ENCODE measurements at regions not wholly inside any gene's neighbourhood (a gene's known extent, or its start where the extent isn't known, plus 50 kb on each side); places are given as distances from the start of the nearest gene placed in this dataset.

- WGBS (ENCODE audit: low lambda C conversion rate) = 2% methylated on average over 3 of the region's 3 CpGs
- Histone ChIP-seq H3K4me1 (ENCODE audit: insufficient read depth, low read length) (no peaks in the 10 kb centered on the region), H4K20me1 (ENCODE audit: insufficient read depth, low read length) (no peaks in the 10 kb centered on the region), H3K36me3 (replicated peaks in 1 of 2; ENCODE audit: control insufficient read depth in 1 of 2, insufficient read depth in 2 of 2, low read length in 2 of 2) (no peaks in the 10 kb centered on the region), H3K9ac (ENCODE audit: insufficient read depth, low read depth, low read length) (no peak overlapping the region), H3K27ac (ENCODE audit: extremely low read length, insufficient read depth, low read length) (no peak overlapping the region), H3K9me3 (ENCODE audit: low read length) (peaks cover 6% of the 10 kb centered on the region), H3K27me3 (ENCODE audit: control insufficient read depth in 1 of 2, insufficient read depth in 2 of 2, low read length in 2 of 2) (no peaks in the 10 kb centered on the region), H3K4me3 (replicated peaks in 1 of 3; ENCODE audit: insufficient read depth in 1 of 3, low read depth in 2 of 3, low read length in 3 of 3) (no peak overlapping the region), H2AFZ (ENCODE audit: low read length) (no peak overlapping the region), H3K79me2 (ENCODE audit: insufficient read depth, low read length) (no peaks in the 10 kb centered on the region), H3K4me2 (ENCODE audit: low read depth, low read length) (no peak overlapping the region)
- in situ Hi-C loops (cut with HindIII; ENCODE audit: extremely low pct_ligation_motif_present, low pct_unique_long_range_greater_than_20kb) = no loop called here
- CTCF ChIA-PET (ENCODE audit: low intra/inter-chr PET ratio, low total read pairs) = interaction anchor here (0.6 kb wide), 1 partner anchor 1323 kb away, joined by 3 read pairs; no protein-coding TSS in a partner anchor
- FAIRE-seq (no peak), DNase-seq (ENCODE audit: low spot score) (no peak), ATAC-seq (no peak)
- no TSS peak for BruUV-seq (replicated peaks)
- intact Hi-C loops (cut with micrococcal nuclease; ENCODE audit: unreplicated experiment) = no loop called here
- TF ChIP-seq ZNF713 (CRISPR knock-in tag; IDR thresholded peaks at IDR 0.05) = no peak
- TF ChIP-seq ZNF343 (CRISPR knock-in tag; IDR thresholded peaks at IDR 0.05) = no peak
- no peak for TF ChIP-seq SRSF1 (optimal IDR thresholded peaks at IDR 0.05; ENCODE audit: low read depth, low read length)
- TF ChIP-seq ZNF3 (CRISPR knock-in tag; IDR thresholded peaks at IDR 0.05) = no peak
- TF ChIP-seq, protein P1, sequence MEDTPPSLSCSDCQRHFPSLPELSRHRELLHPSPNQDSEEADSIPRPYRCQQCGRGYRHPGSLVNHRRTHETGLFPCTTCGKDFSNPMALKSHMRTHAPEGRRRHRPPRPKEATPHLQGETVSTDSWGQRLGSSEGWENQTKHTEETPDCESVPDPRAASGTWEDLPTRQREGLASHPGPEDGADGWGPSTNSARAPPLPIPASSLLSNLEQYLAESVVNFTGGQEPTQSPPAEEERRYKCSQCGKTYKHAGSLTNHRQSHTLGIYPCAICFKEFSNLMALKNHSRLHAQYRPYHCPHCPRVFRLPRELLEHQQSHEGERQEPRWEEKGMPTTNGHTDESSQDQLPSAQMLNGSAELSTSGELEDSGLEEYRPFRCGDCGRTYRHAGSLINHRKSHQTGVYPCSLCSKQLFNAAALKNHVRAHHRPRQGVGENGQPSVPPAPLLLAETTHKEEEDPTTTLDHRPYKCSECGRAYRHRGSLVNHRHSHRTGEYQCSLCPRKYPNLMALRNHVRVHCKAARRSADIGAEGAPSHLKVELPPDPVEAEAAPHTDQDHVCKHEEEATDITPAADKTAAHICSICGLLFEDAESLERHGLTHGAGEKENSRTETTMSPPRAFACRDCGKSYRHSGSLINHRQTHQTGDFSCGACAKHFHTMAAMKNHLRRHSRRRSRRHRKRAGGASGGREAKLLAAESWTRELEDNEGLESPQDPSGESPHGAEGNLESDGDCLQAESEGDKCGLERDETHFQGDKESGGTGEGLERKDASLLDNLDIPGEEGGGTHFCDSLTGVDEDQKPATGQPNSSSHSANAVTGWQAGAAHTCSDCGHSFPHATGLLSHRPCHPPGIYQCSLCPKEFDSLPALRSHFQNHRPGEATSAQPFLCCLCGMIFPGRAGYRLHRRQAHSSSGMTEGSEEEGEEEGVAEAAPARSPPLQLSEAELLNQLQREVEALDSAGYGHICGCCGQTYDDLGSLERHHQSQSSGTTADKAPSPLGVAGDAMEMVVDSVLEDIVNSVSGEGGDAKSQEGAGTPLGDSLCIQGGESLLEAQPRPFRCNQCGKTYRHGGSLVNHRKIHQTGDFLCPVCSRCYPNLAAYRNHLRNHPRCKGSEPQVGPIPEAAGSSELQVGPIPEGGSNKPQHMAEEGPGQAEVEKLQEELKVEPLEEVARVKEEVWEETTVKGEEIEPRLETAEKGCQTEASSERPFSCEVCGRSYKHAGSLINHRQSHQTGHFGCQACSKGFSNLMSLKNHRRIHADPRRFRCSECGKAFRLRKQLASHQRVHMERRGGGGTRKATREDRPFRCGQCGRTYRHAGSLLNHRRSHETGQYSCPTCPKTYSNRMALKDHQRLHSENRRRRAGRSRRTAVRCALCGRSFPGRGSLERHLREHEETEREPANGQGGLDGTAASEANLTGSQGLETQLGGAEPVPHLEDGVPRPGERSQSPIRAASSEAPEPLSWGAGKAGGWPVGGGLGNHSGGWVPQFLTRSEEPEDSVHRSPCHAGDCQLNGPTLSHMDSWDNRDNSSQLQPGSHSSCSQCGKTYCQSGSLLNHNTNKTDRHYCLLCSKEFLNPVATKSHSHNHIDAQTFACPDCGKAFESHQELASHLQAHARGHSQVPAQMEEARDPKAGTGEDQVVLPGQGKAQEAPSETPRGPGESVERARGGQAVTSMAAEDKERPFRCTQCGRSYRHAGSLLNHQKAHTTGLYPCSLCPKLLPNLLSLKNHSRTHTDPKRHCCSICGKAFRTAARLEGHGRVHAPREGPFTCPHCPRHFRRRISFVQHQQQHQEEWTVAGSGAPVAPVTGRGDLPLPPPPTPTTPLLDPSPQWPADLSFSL (CRISPR knock-in tag; IDR thresholded peaks at IDR 0.05) = no peak
- no peak for TF ChIP-seq MLLT10 (CRISPR knock-in tag; IDR thresholded peaks at IDR 0.05)
- TF ChIP-seq IRX3 (CRISPR knock-in tag; IDR thresholded peaks at IDR 0.05; ENCODE audit: borderline replicate concordance, low read depth) = no peak
- no peak for TF ChIP-seq IRF2 (CRISPR knock-in tag; IDR thresholded peaks at IDR 0.05)
- no peak for TF ChIP-seq ZNF740 (CRISPR knock-in tag; IDR thresholded peaks at IDR 0.05)
- no peak for TF ChIP-seq ZFP36L2 (CRISPR knock-in tag; IDR thresholded peaks at IDR 0.05)
- TF ChIP-seq, protein P2, sequence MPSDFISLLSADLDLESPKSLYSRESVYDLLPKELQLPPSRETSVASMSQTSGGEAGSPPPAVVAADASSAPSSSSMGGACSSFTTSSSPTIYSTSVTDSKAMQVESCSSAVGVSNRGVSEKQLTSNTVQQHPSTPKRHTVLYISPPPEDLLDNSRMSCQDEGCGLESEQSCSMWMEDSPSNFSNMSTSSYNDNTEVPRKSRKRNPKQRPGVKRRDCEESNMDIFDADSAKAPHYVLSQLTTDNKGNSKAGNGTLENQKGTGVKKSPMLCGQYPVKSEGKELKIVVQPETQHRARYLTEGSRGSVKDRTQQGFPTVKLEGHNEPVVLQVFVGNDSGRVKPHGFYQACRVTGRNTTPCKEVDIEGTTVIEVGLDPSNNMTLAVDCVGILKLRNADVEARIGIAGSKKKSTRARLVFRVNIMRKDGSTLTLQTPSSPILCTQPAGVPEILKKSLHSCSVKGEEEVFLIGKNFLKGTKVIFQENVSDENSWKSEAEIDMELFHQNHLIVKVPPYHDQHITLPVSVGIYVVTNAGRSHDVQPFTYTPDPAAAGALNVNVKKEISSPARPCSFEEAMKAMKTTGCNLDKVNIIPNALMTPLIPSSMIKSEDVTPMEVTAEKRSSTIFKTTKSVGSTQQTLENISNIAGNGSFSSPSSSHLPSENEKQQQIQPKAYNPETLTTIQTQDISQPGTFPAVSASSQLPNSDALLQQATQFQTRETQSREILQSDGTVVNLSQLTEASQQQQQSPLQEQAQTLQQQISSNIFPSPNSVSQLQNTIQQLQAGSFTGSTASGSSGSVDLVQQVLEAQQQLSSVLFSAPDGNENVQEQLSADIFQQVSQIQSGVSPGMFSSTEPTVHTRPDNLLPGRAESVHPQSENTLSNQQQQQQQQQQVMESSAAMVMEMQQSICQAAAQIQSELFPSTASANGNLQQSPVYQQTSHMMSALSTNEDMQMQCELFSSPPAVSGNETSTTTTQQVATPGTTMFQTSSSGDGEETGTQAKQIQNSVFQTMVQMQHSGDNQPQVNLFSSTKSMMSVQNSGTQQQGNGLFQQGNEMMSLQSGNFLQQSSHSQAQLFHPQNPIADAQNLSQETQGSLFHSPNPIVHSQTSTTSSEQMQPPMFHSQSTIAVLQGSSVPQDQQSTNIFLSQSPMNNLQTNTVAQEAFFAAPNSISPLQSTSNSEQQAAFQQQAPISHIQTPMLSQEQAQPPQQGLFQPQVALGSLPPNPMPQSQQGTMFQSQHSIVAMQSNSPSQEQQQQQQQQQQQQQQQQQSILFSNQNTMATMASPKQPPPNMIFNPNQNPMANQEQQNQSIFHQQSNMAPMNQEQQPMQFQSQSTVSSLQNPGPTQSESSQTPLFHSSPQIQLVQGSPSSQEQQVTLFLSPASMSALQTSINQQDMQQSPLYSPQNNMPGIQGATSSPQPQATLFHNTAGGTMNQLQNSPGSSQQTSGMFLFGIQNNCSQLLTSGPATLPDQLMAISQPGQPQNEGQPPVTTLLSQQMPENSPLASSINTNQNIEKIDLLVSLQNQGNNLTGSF (CRISPR knock-in tag; IDR thresholded peaks at IDR 0.05) = no peak
- TF ChIP-seq CCDC6 (CRISPR knock-in tag; IDR thresholded peaks at IDR 0.05) = no peak
- no peak for TF ChIP-seq ZBTB42 (CRISPR knock-in tag; IDR thresholded peaks at IDR 0.05)
- TF ChIP-seq ADNP (CRISPR knock-in tag; IDR thresholded peaks at IDR 0.05) = no peak
- POLR2A ChIA-PET = no interaction called here
Observed at GRCh38 chr5:21125238-21125983, 1137.4 kb upstream of the CDH18 start.
